ENCODE measurements at regions not wholly inside any gene's neighbourhood (a gene's known extent, or its start where the extent isn't known, plus 50 kb on each side); places are given as distances from the start of the nearest gene placed in this dataset.

- Histone ChIP-seq H3K27ac (replicated peaks) (no peak overlapping the region), H3K4me1 (no peaks in the 10 kb centered on the region), H3K27me3 (ENCODE audit: low read depth) (peaks cover 11% of the 10 kb centered on the region), H3K9me3 (replicated peaks) (no peaks in the 10 kb centered on the region), H3K36me3 (no peaks in the 10 kb centered on the region), H3K4me3 (no peak overlapping the region)
- no peak for DNase-seq
- TF ChIP-seq CTCF (IDR thresholded peaks at IDR 0.05; ENCODE audit: borderline replicate concordance): no peak
- intact Hi-C loops (cut with micrococcal nuclease): no loop called here
These were observed 273.7 kb upstream of the PKDCC start for GRCh38 chr2:41774011-41774605.

GRCh38 chr2:41775366-41776025, 272.3 kb upstream of the PKDCC start:
- no peak for DNase-seq
- Histone ChIP-seq H3K4me3 (no peak overlapping the region), H3K27ac (replicated peaks) (no peak overlapping the region), H3K4me1 (no peaks in the 10 kb centered on the region), H3K9me3 (replicated peaks) (no peaks in the 10 kb centered on the region), H3K27me3 (ENCODE audit: low read depth) (peaks cover 11% of the 10 kb centered on the region), H3K36me3 (no peaks in the 10 kb centered on the region)
- intact Hi-C loops (cut with micrococcal nuclease): no loop called here
- TF ChIP-seq CTCF (IDR thresholded peaks at IDR 0.05; ENCODE audit: borderline replicate concordance): no peak

- peaks cover 5% of the 10 kb centered on the region for H3K27me3 ChIP-seq (ENCODE audit: low read depth)
- TF ChIP-seq CTCF (IDR thresholded peaks at IDR 0.05; ENCODE audit: borderline replicate concordance): no peak
- H3K4me3 ChIP-seq: no peak overlapping the region
- intact Hi-C loops (cut with micrococcal nuclease): loop anchor here (10.0 kb wide), 1 partner anchor 365 kb away; no protein-coding TSS in a partner anchor
- H3K27ac ChIP-seq (replicated peaks): no peak overlapping the region
- no peaks in the 10 kb centered on the region for H3K36me3 ChIP-seq
- DNase-seq: no peak
- H3K9me3 ChIP-seq (replicated peaks): no peaks in the 10 kb centered on the region
- no peaks in the 10 kb centered on the region for H3K4me1 ChIP-seq
These were observed 267.9 kb upstream of the PKDCC start for GRCh38 chr2:41779888-41780287.

- Histone ChIP-seq H3K4me3 (no peak overlapping the region), H3K9me3 (replicated peaks) (no peaks in the 10 kb centered on the region), H3K36me3 (no peaks in the 10 kb centered on the region), H3K27ac (replicated peaks) (no peak overlapping the region), H3K4me1 (no peaks in the 10 kb centered on the region), H3K27me3 (ENCODE audit: low read depth) (peaks cover 5% of the 10 kb centered on the region)
- intact Hi-C loops (cut with micrococcal nuclease): loop anchor here (10.0 kb wide), 1 partner anchor 368 kb away; no protein-coding TSS in a partner anchor
- DNase-seq: no peak
- TF ChIP-seq CTCF (IDR thresholded peaks at IDR 0.05; ENCODE audit: borderline replicate concordance): peak; percentile 85
These were observed 265.3 kb upstream of the PKDCC start for GRCh38 chr2:41782306-41783158.

DNA sequence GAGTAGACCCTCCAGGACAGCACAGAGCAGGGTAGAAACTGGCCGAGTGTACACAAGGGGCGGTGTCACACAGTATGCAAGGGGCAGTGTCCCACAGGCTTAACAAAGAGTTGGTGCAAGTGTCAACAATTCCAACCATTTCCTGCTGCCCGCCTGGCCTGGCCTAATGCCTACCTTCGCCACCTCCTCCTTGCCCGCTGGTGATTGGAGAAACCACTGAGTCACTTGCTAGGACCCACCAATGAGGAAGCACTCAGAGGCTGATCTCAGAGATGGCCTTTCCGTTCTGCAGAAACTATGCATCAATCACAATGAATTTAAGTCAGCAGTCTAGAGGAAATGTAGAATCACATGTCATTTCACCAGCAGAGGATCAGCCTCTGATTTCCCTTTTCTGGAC, 263.3 kb upstream of the PKDCC start:
- no peaks in the 10 kb centered on the region for H3K36me3 ChIP-seq
- no peak overlapping the region for H3K4me3 ChIP-seq
- H3K27ac ChIP-seq (replicated peaks): no peak overlapping the region
- DNase-seq: no peak
- no peaks in the 10 kb centered on the region for H3K9me3 ChIP-seq (replicated peaks)
- intact Hi-C loops (cut with micrococcal nuclease): loop anchor here (10.0 kb wide), 1 partner anchor 370 kb away; no protein-coding TSS in a partner anchor
- H3K27me3 ChIP-seq (ENCODE audit: low read depth): peaks cover 5% of the 10 kb centered on the region
- TF ChIP-seq CTCF (IDR thresholded peaks at IDR 0.05; ENCODE audit: borderline replicate concordance): no peak
- no peaks in the 10 kb centered on the region for H3K4me1 ChIP-seq

All from left ventricle myocardium inferior (tissue), 1 donor.